ENCODE measurements at regions not wholly inside any gene's neighbourhood (a gene's known extent, or its start where the extent isn't known, plus 50 kb on each side); places are given as distances from the start of the nearest gene placed in this dataset.

- DNase-seq = no peak
These were observed 196.9 kb downstream of the ADAMTS15 start for GRCh38 chr11:130645164-130645842.

GRCh38 chr11:130645843-130646197 is 197.4 kb downstream of the ADAMTS15 start:
- no peak for DNase-seq

- DNase-seq = no peak
These were observed 198.4 kb downstream of the ADAMTS15 start for GRCh38 chr11:130646881-130647280.

GRCh38 chr11:130647371-130647770 is 198.9 kb downstream of the ADAMTS15 start:
- DNase-seq = no peak

- DNase-seq = no peak
These were observed 201.4 kb downstream of the ADAMTS15 start for GRCh38 chr11:130649801-130650200.

- DNase-seq = no peak
These were observed 202.1 kb downstream of the ADAMTS15 start for GRCh38 chr11:130650456-130651030.

GRCh38 chr11:130651066-130651855 is 202.8 kb downstream of the ADAMTS15 start:
- DNase-seq = no peak

GRCh38 chr11:130652671-130653335 is 204.4 kb downstream of the ADAMTS15 start:
- DNase-seq = peak; percentile 60

- DNase-seq = no peak
These were observed 205.6 kb downstream of the ADAMTS15 start for GRCh38 chr11:130653838-130654636.

GRCh38 chr11:130655300-130655699 is 206.9 kb downstream of the ADAMTS15 start:
- DNase-seq = no peak

GRCh38 chr11:130666781-130667251 is 218.4 kb downstream of the ADAMTS15 start:
- peak; percentile 84 for DNase-seq

- DNase-seq = no peak
These were observed 220.3 kb downstream of the ADAMTS15 start for GRCh38 chr11:130668751-130669150.

- DNase-seq = no peak
These were observed 221.8 kb downstream of the ADAMTS15 start for GRCh38 chr11:130670200-130670599.

- peak; percentile 86 for DNase-seq
These were observed 223.6 kb downstream of the ADAMTS15 start for GRCh38 chr11:130671801-130672700.

- DNase-seq = no peak
These were observed 224.5 kb downstream of the ADAMTS15 start for GRCh38 chr11:130672911-130673310.

- peak; percentile 33 for DNase-seq
These were observed 225.3 kb downstream of the ADAMTS15 start for GRCh38 chr11:130673698-130674097.

GRCh38 chr11:130674686-130675308 is 226.4 kb downstream of the ADAMTS15 start:
- DNase-seq = peak; percentile 38

GRCh38 chr11:130675371-130675821 is 227.0 kb downstream of the ADAMTS15 start:
- DNase-seq = peak; percentile 84

GRCh38 chr11:130675917-130676316 is 227.5 kb downstream of the ADAMTS15 start:
- no peak for DNase-seq

- DNase-seq = peak; percentile 90
These were observed 229.2 kb downstream of the ADAMTS15 start for GRCh38 chr11:130677486-130678153.

All from fibroblast of skin of right biceps (primary cell).